NCI-H526 treated with DMSO at 0.1 percent for 48 hours (cell line): ENCODE measurements at regions not wholly inside any gene's neighbourhood (a gene's known extent, or its start where the extent isn't known, plus 50 kb on each side); places are given as distances from the start of the nearest gene placed in this dataset.

ENCODE experiments used
- DNase-seq: peaks from one replicate; lab custom pipeline; 2025; lab: John Stamatoyannopoulos, UW

DNA sequence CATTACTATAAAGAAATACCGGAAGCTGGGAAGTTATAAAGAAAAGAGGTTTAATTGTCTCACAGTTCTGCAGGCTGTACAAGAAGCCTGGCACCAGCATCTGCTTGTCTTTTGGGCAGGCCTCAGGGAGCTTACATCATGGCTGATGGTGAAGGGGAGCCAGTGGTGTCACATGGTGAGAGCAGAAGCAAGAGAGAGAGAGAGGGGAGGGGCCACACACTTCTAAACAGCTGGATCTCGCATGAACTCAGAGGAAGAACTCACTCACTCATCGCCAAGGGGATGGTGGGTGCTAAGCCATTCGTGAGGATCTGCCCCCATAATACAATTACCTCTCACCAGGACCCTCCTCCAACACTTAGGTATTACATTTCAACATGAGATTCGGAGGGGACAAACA lies 51.8 kb upstream of the ANKRD34C start:
- DNase-seq = no peak

DNA sequence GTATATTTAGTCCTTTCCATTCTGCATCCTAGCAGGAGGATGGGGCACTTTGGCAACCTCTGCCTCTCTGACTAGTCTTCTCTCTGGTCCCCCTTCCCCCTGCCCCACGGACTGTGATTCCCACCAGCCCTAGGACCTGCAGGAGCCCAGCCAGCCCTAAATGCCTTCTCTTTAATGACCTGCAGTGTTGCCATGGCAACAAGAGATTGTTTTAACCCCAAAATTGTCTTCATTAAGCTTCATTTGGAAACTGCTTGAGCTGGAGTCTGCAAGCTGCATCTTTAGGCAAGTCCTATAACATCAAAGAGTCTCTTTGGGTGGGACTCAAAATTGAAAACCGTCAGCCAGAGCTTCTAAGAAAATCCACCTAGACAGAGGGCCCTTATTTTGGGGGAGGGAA lies 59.7 kb upstream of the ANKRD34C start:
- DNase-seq = no peak

DNA sequence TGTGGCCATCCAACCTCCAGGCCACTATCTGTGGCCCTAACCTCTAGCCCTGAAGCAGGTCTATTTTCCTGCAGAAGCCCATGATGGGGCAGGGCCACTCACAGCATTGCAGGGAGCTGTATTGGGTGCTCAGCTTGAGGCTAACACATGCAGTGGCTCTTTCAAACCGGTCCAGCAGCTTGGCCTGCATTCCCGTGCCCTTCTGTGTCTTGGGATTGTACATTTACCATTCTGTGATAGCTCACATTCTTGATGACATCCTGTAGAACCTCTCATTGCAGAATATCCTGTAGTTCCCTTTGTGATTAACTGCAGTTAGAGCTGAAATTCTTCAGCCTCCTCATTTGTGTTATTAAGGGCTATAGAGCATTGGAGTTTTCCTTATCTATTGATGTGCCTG lies 60.8 kb upstream of the ANKRD34C start:
- no peak for DNase-seq

DNA sequence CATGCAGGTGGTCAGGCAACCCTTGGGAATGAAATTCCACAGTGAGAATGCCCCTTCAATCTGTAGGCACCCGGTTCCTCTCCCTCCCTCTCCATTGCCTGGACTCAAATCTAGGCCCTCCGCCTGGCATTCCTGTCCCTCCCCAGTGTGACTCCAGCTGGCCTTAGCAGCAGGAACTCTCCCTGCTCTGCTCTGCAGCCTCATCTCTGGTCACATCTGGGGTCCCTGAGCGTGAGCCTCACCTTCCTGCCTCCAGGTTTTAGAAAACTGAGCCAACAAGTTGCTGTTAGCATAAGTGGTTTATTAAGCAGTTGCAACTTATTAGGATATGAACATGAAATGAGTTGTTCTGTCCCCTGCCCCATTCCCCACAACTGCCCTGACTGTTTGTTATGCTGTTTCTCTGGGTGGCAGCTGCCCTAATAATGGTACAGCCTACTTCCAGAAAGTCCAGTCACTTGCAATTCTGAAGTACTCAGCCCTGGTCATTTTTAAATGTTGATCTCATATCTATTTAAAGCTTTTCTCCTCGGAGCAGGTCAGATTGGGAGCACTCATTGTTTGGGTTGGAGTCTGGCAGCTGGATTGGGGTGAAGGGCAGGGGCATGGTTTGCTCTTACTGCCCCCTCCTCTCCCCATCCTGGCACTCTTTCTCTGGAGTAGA lies 63.0 kb upstream of the ANKRD34C start:
- no peak for DNase-seq

DNA sequence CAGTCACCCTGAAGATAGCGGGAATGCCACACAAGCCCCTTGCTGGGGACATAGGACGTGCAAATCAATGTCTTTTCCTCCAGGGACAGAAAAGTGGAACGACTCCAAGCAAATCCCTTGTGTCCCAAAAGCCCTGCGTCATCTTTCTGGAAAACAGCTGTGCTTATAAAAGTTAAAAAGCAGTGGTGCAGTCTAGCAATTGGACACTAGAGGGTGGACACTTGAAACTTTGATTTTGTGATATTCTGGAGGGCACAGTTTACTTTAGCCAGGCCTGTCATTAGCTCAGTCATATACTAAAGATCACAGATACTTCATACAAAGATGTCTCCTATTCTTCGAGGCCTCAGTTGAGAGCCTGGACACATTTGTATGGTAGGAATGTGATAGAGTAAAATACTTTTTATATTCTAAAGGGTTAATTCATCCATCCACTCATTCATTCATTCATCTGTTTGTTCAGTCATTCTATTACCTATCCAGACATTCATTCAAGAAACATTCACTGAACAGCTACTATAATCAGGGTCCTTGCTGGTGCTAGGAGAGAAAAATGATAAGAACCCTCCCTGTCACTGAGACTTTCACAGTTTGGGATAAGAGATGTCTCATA lies 63.8 kb upstream of the ANKRD34C start:
- no peak for DNase-seq

DNA sequence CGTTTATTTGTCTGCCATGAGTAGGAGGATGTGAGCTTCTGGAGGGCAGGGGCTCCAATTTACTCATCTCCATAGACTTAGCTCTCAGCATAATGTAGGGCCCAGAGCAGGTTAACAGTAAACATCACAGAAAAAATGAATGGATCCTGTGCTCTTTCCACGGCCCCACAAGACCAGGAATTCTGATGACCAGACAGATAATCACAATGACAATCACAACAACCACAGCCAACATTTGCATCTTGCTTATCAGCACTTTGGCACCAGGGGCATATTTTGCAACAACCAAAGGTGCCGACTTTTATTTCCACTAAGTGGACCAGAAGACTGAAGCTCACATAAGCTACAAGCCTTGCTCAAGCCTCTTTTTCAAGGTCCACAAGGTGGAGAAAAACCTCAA lies 68.9 kb upstream of the ANKRD34C start:
- no peak for DNase-seq

DNA sequence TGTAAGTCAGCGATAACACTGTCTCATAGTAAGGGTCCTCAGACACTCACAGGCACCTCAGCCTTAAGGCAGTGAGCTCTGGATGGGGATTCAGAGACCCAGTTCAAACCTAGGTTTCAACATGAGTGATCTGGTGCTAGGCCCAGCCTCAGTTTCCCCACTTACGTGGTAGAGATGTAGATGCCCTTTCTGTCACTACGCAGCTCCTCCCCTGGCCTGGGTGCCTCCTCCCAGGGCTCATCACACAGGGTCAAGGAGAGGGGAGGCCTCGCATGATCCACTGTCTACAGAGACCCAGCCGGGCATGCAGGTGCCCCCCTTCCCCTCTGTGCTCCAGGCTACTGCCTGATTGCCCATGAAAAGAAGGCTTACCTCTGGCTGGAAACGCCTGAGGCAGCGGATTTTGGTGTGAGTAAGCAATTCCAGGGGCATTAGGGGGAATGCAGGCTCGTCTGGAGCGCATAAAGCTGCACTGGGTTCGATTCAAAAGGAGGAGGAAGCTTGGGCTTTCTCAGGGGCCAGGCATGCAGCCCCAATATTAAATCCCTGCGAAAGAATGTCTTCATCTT lies 69.8 kb upstream of the ANKRD34C start:
- no peak for DNase-seq

DNA sequence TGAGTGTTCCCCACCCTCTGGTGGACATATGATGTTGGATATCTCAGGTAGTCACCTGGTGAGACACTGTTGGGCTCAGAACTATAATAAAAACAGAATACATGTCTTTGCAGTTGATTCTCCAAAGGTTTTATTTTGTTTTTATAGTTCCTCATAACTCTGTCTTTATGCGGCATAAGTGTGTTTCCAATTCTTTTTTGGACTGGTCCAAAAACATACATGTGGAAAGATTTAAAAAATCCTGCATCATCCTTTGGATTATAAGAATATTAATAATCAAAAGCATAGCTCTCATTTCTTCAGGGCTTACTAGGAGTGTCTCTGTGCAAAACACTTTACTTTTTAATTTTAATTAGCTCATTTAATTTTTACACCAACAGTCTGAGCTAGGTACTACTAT lies 71.0 kb upstream of the ANKRD34C start:
- no peak for DNase-seq

DNA sequence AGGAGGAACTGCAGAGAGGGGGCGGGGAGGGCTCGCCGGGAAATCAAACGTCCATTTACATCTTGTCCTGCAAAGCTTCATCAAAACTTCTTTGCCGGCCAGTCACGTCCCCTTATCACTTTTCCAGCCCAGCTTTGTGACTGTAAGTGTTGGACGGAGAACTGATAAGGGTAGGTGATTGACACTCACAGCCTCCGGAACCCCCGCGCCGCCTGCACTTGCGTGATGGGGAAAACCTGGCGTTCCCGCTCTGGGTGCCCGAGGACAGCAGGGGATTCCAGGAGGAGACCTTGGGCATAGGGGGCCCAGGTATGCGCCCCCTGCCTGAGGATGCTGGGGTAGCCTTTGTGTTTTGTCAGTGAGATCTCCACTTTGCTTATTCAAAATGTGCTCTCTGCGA lies 72.8 kb upstream of the ANKRD34C start:
- DNase-seq = no peak

DNA sequence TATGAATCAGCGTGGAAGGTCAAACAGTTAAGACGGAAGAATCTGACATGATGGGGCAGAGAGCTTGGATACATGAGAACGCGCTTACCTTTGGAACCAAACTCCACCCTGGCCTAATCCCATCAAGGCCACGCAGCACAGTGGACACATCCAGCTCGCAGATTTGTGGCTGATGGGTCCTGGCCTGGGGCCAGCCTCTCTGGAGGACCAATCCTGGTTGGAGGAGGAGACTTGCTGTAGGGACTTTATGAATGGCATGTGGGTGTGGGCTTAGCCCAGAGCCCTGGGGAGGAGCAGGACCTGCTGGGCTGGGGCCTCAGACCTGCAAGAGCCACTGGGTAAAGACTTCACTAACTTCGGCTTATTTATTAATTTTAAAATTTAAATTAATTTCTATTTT lies 73.4 kb upstream of the ANKRD34C start:
- no peak for DNase-seq

DNA sequence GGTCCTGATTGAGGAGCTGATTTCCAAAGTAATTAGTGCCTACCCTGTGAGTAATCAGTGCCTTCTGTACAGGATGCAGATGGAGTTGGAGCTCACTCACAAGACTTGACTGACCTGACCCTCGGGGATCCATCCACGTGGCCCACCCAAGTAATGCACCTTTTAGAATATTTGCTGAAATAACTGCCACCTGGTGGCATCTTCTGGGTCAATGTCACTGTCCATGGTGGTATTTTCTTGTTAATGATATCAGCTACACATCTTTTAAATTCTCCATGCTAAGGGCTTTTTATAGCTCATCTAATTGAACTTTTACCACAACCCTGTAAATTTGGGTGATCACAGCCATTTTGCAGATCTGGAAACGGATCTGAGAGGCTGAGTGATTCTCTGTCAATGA lies 74.3 kb upstream of the ANKRD34C start:
- DNase-seq = no peak

DNA sequence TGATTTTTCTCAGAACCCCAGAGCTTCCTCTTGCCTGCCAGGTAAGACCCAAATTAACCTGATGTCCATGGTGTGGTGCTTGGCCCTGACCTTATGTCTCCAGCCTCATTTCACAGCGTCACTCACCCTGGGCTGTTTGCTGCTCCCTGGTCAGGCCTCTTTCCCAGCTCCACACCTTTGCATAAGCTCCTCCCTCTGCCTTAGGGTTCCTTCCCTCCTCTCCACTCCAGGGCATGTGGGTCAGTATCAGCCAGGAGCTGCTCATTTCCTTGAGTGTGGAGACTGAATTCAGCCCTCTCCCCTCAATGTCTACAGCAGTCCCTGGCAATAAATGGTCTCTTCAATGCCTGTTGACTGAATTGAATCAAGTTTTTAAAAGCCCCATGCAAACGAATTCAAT lies 75.6 kb upstream of the ANKRD34C start:
- DNase-seq = no peak

DNA sequence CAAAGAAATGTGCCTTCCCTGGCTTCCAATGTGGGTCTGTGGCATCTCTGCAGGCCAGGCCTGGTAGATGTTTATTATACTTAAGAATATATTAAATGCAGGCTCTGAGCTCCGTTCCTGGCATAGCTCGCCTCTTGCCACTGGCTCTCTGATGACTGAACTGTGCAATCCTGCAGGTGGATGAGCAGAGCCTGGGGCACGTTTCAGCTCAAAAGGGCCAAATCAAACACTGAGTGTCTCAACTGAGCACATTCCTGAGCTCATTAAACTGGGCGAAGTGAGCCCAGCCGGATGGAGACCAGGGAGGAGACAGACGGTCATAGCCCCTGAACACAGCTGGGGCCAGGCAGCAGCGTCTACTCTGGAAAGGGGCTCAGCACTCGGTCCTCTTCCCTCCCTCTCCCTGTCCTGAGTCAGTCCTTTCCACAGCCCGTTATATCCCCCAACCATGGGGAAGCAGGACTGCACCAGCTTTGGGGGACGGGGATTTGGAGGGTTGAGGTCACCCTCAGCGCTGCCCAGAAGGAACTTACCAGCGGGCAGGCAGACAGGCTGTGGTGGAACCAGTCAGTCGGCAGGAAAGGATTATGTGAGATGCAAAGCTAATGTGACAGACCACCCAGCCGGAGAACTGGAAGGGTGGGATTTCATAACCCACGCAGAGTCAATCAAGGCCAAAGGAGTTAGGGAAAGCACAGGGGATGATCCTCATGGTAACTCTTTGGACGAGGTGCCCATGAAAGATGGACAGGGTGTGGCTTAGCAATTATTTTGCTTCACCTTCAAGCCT lies 77.4 kb upstream of the ANKRD34C start:
- DNase-seq = no peak

DNA sequence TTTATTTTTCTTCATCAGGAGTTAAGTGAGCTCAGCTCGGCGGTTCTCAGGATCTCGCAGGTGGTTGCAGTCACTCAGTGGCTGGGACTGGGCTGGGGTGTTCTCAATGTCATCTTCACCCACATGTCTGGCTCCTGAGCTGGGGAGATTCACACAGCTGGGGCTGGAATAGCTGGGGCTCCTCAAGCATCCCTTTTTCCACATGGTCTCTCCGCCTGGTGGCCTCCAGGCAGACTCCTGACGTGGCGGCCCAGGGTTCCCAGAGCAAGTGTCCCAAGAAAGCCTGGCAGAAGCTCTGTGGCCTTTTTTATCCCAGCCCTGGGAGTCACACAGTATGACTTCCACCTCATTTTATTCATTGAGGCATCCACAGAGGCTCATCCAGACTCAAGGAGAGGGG lies 84.1 kb upstream of the ANKRD34C start:
- no peak for DNase-seq

DNA sequence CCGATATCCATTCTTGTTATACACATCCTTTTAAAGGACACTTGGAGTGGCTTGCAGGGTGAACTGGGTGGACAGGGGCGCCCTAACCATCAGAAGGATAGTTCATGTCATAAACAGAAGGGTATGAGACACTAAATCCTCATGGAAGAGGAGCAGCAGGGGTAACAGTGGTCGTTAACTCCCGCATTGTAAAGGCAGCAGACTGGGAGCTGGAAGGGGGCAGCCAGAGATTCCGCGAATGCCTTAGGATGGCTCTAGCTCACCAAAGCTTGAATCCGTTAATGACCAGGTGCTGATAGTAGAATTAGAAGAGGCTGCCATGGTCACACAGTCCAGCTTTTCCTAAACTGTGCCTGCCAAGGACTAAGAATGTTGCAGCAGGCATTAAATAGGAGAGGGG lies 85.2 kb upstream of the ANKRD34C start:
- DNase-seq = no peak

DNA sequence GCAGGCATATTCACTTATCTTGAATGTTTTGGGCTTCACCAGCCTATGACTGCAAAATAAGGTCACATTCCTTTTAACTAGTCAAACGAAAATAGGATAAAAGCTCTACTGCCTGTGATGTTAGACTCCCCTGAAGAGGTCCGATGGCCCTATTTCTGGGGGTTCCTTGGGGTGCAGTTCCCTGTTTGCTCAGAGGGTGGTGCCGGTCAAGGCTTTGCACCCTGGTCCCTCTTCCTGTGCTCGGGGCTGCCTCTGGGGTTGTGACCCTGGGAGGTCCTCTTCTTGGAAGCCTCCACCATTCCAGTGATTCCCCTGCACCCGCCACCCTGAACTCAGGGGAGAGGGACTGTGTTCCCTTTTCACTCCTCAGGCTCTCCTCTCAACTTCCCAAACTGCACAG lies 86.7 kb upstream of the ANKRD34C start:
- DNase-seq = no peak

DNA sequence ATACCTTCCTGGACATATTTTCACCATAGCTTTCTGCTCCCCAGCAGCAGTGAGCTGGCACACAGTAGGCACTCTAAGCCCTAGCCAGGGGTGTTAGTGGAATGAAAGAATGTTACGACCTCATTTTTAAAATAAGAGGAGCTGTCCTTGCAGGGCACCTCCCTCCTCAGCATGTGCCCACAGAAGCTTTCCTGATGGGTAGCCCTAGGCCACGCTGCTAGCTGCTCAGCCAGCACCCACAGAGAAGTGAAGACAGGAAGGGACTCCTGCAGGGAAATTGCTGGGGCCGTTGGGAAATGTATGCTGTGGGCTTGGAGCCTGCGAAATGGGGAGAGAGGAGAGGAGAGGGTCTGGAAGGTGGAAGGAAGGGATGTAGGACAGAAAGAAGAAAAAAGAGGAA lies 87.3 kb upstream of the ANKRD34C start:
- no peak for DNase-seq

DNA sequence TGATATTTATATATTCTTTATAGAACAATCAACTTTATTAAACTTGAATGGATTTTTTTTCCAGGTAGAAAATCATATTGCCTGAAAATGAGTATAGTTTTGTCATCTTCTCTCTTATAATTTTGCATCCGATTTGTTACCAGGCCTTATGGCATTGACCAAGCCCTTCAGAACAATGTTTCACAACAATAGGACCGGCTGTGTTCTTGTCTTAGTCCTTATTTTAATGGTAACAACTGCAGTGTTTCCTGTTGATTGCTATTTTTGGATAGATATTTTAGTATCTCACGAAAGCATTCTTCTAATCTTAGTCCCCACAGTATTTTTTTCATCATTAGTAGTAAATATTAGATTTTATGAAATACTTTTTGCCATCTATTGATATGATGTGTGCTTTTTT lies 88.1 kb upstream of the ANKRD34C start:
- DNase-seq = no peak

DNA sequence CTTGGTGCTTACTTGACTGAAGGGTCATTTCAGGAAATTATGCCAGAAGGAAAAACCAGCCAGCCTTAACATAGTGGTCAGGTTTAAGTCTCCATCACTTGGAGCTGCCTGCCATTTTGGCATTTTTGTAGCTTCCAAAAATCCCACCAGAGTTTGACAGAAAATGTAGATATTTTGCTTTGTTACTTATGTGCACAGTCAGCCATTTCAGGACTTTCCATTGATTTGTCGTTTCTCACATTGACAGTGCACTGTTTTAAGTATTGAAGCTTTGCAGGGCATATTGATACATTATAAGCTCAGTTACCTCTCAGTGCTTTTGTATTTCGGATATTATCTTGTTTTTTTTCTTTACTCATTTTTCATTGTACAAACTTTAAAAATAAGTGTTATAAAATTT lies 89.0 kb upstream of the ANKRD34C start:
- DNase-seq = no peak

DNA sequence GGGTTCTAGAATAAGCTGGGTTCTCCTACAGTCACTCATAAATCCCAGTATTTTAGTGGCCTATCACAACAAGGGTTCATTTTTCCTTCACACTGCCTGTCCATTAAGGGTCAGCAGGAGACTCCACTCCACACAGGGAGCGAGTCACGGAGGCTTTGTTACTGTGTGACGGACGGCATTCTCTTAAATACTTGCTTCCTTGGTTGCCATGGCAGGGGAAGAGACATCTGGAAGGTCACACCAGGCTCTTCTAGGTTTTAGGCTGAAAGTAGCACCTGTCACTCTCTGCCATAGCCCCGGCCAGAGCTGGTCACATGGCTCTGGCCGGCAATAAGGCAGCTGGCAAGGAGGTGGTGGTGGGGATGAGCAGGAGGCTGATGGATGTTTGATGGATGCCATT lies 89.4 kb upstream of the ANKRD34C start:
- no peak for DNase-seq

DNA sequence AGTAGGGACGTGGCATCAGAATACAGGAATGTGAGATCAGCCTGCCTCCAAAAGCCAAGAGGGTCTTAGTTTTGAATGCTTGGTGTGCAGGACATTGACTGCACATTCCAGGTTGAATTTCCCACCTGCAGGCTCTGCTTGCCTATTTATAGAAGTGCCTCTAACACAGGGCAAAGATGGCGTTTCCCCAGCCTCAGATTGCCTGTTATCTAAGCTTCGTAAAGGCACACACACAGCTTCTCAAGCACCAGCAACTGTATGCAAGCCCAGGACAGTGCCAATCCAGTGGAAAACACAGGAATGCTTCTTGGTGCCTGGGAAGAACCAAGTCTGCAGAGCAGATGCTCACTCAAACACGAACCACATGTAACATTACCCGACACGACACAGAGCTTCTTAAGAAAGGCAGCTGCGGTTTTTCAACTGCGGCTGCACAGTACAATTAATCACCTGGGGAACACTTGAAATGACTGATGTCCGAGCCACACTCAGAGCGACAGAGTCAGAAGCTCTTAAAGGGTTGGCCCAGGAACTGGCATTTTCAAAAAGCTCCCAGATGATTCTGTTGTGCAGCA lies 90.0 kb upstream of the ANKRD34C start:
- DNase-seq = no peak

DNA sequence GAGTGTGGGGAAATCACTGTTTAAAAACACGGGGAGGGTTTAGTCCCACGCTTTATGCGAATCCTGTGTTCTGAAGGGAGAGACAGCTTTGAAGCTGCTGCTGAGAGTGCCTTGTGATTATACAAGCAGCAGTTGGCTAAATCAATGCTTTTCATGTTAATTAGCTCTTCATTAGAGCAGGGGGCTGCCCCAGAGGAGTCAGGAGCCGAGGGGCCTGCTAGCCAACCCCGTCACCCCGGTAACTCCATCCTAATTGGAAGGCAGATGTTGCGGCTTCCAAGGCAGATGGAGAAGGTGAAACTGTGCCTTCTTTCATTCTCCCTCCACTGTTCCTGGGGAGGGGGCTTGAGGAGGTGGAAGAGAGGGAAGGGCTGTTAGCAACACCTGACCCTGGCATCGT lies 92.4 kb upstream of the ANKRD34C start:
- DNase-seq = peak; percentile 6

DNA sequence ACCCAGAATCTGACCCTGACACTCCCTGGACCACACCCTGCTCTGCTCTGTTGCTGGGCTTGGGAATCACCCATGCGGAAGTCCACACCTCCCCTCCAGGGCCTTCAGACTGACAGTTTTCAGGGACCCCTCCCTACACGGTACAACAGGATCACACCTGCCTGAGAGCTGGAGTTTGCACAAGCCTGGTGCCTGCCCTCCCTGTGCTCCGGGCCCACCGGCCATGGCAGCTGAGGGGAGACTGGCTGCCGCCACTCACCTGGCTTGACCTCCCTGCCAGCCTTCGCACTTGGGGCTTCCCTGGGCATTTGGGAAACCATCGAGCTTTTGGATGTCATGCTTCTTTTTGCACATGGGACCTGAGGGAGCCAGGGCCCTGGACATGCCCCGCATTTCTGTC lies 95.9 kb upstream of the ANKRD34C start:
- DNase-seq = no peak
